Activated naive CD4-positive, alpha-beta T cell treated with anti-CD3 and anti-CD28 coated beads, Interleukin-2, amount 50 U/mL, for 24 hours (primary cell): ENCODE measurements at regions not wholly inside any gene's neighbourhood (a gene's known extent, or its start where the extent isn't known, plus 50 kb on each side); places are given as distances from the start of the nearest gene placed in this dataset.

Experiments used
- H3K27ac Mint-ChIP-seq: one replicate; pipeline ENCODE4 v1.8.0; 2021; ENCODE audit warnings: mild to moderate bottlenecking, mixed read lengths
- H3K27me3 Mint-ChIP-seq: one replicate; pipeline ENCODE4 v1.8.0; 2021; ENCODE audit warnings: mixed read lengths
- H3K36me3 Mint-ChIP-seq: one replicate; pipeline ENCODE4 v1.8.0; 2021; ENCODE audit warnings: mixed read lengths
- H3K4me1 Mint-ChIP-seq: one replicate; pipeline ENCODE4 v1.8.0; 2021; ENCODE audit warnings: mixed read lengths
- H3K4me3 Mint-ChIP-seq: one replicate; pipeline ENCODE4 v1.8.0; 2021; ENCODE audit warnings: mild to moderate bottlenecking, mixed read lengths
- H3K9me3 Mint-ChIP-seq: one replicate; pipeline ENCODE4 v1.8.0; 2021; ENCODE audit warnings: mixed read lengths

- H3K4me3 Mint-ChIP-seq, result no peak overlapping the region
- H3K27ac Mint-ChIP-seq, result no peak overlapping the region
- H3K36me3 Mint-ChIP-seq, result no peaks in the 10 kb centered on the region
- no peaks in the 10 kb centered on the region for H3K9me3 Mint-ChIP-seq
- peaks cover 5% of the 10 kb centered on the region for H3K4me1 Mint-ChIP-seq
- no peaks in the 10 kb centered on the region for H3K27me3 Mint-ChIP-seq
These were observed 374.5 kb upstream of the PROK2 start for GRCh38 chr3:72159487-72159886.

GRCh38 chr3:72158639-72159326 is 373.8 kb upstream of the PROK2 start:
- H3K9me3 Mint-ChIP-seq, result no peaks in the 10 kb centered on the region
- H3K36me3 Mint-ChIP-seq, result no peaks in the 10 kb centered on the region
- H3K4me3 Mint-ChIP-seq, result no peak overlapping the region
- H3K27me3 Mint-ChIP-seq, result no peaks in the 10 kb centered on the region
- no peak overlapping the region for H3K27ac Mint-ChIP-seq
- H3K4me1 Mint-ChIP-seq, result peaks cover 5% of the 10 kb centered on the region

GRCh38 chr3:72157748-72158638 is 373.0 kb upstream of the PROK2 start:
- H3K36me3 Mint-ChIP-seq, result no peaks in the 10 kb centered on the region
- no peaks in the 10 kb centered on the region for H3K9me3 Mint-ChIP-seq
- no peaks in the 10 kb centered on the region for H3K27me3 Mint-ChIP-seq
- no peak overlapping the region for H3K4me3 Mint-ChIP-seq
- H3K27ac Mint-ChIP-seq, result no peak overlapping the region
- peaks cover 5% of the 10 kb centered on the region for H3K4me1 Mint-ChIP-seq

GRCh38 chr3:72155391-72156064 is 370.6 kb upstream of the PROK2 start:
- H3K9me3 Mint-ChIP-seq, result no peaks in the 10 kb centered on the region
- H3K4me1 Mint-ChIP-seq, result peaks cover 5% of the 10 kb centered on the region
- no peaks in the 10 kb centered on the region for H3K27me3 Mint-ChIP-seq
- no peak overlapping the region for H3K27ac Mint-ChIP-seq
- H3K4me3 Mint-ChIP-seq, result no peak overlapping the region
- H3K36me3 Mint-ChIP-seq, result no peaks in the 10 kb centered on the region

DNA sequence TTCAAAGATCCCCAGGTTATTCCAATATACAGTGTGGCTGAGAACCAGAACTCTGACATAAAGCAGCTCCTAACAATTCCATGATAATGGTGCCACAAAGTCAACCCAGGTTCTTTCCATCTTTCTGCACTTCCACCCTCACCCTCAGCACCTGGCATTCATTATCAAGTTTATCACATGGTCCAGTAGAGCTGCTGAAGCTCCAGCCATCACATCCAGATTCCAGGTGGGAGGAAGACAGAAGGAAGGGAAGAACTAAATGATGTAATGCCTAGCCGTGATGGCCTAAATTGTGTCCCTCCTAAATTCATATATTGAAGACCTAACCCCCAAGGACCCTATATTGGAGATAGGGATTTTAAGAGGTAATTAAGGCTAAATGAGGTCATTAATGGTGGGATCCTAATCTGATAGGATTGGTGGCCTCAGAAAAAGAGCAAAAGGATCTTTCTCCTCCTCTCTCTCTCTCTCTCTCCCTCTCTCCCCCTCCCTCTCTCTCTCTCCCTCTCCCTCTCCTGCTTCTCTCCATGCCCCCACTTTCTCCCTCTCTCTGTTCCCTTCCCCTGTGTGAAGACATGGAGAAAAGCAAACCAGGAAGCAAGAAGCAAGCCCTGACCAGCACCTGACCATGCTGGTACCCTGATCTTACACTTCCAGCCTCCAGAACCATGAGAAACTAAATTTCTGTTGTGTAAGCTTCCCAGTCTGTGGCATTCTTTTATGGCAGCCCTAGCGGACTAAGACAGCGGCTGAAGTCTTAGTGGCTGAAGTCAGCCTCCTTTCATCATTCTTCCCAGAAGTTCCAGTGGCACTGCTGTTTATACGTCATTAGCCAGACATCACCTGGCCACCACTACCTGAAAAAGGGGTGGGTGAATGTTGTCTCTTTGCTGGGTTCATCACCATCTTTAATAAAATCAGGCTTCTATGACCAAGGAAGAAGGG is 369.7 kb upstream of the PROK2 start:
- Mint-ChIP-seq H3K4me1 (peaks cover 5% of the 10 kb centered on the region), H3K27ac (no peak overlapping the region), H3K36me3 (no peaks in the 10 kb centered on the region), H3K27me3 (no peaks in the 10 kb centered on the region), H3K9me3 (no peaks in the 10 kb centered on the region), H3K4me3 (no peak overlapping the region)

DNA sequence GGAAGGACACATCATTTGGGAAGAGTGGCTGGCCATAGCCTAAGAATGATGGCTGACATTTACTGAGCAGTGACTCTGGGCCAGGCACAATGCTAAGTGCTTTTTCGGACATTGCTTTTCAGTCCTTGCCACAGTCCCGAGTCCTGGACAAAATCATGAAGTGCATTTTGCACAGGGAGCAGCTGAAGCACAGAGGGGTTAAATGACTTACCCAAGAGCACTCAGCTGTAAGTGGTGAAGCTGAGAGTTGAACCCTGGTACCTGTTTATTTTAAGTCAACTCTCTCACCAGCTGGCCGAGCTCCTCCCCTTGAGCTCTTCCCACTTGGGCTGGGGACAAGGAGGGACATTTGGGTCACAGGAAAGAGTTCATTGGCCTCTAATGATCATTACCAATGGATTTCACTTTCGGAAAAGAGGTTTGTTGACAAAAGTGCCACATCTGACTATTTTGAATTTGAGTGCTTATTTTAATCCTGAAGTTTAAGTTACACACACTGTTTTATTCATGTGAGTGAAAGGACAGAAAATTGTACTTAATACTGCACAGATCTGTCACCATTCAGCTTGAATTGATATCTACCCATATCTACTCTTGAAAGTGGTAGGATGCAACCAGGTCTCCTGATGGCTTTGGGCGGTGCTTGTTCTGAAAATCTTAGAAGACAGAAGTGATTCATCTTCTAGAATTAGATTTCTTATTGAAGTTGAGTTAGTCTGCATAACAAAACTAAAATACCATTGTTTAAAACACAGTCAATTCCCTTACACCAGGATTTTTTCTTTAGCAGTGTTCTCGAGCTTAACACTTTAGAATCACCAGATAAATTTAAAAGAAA is 368.7 kb upstream of the PROK2 start:
- H3K27me3 Mint-ChIP-seq, result no peaks in the 10 kb centered on the region
- H3K4me3 Mint-ChIP-seq, result no peak overlapping the region
- H3K9me3 Mint-ChIP-seq, result no peaks in the 10 kb centered on the region
- H3K4me1 Mint-ChIP-seq, result peaks cover 5% of the 10 kb centered on the region
- no peaks in the 10 kb centered on the region for H3K36me3 Mint-ChIP-seq
- no peak overlapping the region for H3K27ac Mint-ChIP-seq

DNA sequence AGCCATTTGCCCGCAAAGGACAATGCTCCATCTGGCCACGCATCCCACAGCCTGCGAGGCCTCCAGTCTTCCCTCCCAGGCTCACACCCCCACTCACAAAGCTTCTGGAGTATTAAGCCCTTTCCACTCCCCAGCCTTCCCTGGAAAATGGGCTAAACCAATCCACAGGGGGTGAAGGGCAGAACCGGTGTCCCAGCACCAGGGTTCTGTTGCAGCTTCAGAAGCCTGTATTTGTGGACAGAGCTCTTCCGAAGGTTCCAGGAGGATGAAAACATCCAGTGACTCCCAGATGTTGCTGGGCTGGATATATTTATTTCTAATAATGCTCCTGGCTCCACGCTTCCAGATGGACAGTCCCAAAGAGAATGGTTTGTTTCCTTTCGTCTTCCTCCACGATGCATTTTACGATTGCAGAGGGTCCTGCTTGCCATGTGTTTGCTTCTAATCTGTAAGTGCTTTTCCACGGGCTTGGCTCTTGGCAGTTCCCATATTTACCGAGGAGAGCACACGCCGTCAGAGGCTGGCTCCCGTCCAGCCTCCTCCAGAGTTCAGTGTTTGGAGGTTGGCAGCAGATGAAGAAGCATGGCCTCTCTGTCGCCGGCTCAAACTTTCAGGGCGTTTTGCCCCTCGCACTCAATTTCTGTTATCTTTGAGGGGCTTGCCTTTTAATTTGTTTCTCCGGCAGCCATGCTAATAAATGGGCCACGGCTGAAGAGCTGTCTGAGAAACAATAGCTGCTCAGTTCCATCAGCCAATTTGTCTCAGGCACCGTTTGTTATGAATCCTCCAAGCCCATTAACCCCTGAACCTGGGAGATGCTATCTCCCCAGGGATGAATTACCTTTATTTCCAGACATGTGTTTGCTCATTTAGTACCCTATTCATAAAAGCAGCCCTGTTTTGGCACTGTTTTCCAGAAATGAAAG is 367.9 kb upstream of the PROK2 start:
- no peaks in the 10 kb centered on the region for H3K36me3 Mint-ChIP-seq
- no peaks in the 10 kb centered on the region for H3K9me3 Mint-ChIP-seq
- H3K4me3 Mint-ChIP-seq, result no peak overlapping the region
- H3K27me3 Mint-ChIP-seq, result no peaks in the 10 kb centered on the region
- no peak overlapping the region for H3K27ac Mint-ChIP-seq
- peaks cover 2% of the 10 kb centered on the region for H3K4me1 Mint-ChIP-seq

- H3K36me3 Mint-ChIP-seq, result no peaks in the 10 kb centered on the region
- H3K9me3 Mint-ChIP-seq, result no peaks in the 10 kb centered on the region
- no peak overlapping the region for H3K4me3 Mint-ChIP-seq
- no peaks in the 10 kb centered on the region for H3K27me3 Mint-ChIP-seq
- H3K4me1 Mint-ChIP-seq, result no peaks in the 10 kb centered on the region
- H3K27ac Mint-ChIP-seq, result no peak overlapping the region
These were observed 366.7 kb upstream of the PROK2 start for GRCh38 chr3:72151465-72152238.

DNA sequence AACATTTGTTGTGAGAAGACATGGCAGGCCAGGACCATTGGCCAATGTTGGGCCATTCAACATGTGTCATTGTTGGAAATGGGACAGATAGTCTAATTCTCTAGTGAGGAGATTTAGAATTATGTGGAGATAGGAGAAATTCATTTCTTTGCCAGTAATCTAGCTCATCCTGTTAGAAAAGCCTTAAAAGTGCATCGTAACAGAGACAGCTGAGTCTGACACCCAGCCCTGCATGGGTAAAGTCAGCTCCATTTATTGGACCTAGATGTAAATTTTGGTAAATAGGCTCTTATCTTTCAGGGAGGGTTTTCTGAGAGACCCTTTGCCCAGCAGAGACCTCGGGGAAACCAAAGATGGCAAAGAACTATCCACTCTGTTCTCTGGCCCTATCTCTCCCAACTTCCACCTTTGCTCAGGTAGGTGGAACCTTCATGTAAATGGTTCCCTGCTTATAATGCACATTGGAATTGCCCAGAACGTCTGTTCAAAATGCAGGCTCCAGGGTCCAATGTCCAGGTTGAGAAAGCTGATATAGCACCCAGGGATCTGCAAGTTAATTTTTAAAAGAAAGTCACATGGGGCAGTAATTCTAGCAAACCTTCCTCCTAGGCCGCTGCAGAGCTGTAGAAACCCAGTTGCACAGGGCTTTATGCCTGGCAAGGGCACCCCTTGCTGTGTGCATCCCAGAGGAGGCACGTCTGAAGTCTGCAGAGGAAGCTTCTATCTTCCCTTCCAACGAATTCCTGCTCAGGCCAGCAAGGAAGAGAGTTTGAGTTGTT is 365.9 kb upstream of the PROK2 start:
- Mint-ChIP-seq H3K36me3 (no peaks in the 10 kb centered on the region), H3K9me3 (no peaks in the 10 kb centered on the region), H3K4me1 (no peaks in the 10 kb centered on the region), H3K4me3 (no peak overlapping the region), H3K27ac (no peak overlapping the region), H3K27me3 (no peaks in the 10 kb centered on the region)

DNA sequence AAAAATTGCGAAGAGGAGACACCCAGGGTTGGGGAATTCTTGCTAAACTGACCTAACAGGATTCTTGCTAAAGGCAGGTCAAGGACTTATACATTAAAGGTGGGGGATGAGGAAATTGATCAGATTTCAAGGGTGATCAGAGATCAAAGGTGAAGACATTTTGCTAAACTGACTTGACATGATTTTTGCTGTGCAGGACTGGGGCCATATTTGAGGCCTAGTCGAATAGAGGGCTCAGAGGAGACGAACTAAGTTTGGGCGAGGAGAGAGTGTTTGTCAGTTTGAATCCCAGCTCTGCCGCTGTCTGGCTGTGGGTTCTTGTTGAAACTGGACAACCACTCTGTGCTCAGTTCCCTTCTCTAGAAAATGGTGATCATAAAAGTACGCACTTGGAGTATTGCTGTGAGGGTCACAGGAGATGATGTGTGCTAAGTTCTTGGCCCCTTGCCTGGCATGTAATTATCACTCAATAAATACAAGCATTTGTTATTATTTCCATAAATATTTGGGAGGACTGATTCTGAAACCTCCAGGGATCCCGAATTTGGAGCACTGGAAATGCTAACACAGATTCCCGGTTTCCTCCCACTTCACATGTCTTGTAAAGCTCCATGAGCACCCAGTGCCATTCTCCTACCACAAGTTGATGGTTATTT is 364.8 kb upstream of the PROK2 start:
- no peak overlapping the region for H3K27ac Mint-ChIP-seq

GRCh38 chr3:72147600-72147999 is 362.7 kb upstream of the PROK2 start:
- Mint-ChIP-seq H3K36me3 (no peaks in the 10 kb centered on the region), H3K4me1 (peaks cover 8% of the 10 kb centered on the region), H3K4me3 (no peak overlapping the region), H3K9me3 (no peaks in the 10 kb centered on the region), H3K27ac (no peak overlapping the region), H3K27me3 (peaks cover 3% of the 10 kb centered on the region)

More for the DNA sequence above, 364.8 kb upstream of the PROK2 start:
- peaks cover 4% of the 10 kb centered on the region for H3K4me1 Mint-ChIP-seq
- H3K9me3 Mint-ChIP-seq, result no peaks in the 10 kb centered on the region
- H3K4me3 Mint-ChIP-seq, result no peak overlapping the region
- H3K27me3 Mint-ChIP-seq, result peaks cover 2% of the 10 kb centered on the region
- no peaks in the 10 kb centered on the region for H3K36me3 Mint-ChIP-seq
